ENCODE measurements at regions not wholly inside any gene's neighbourhood (a gene's known extent, or its start where the extent isn't known, plus 50 kb on each side); places are given as distances from the start of the nearest gene placed in this dataset.

- DNase-seq (ENCODE audit: low read depth): no peak
These were observed 510.1 kb upstream of the LARGE1 start for GRCh38 chr22:34430386-34430785.

- DNase-seq (ENCODE audit: low read depth): no peak
These were observed 514.1 kb upstream of the LARGE1 start for GRCh38 chr22:34434371-34434770.

GRCh38 chr22:34437140-34437539, 516.9 kb upstream of the LARGE1 start:
- no peak for DNase-seq (ENCODE audit: low read depth)

GRCh38 chr22:34454598-34454997, 534.3 kb upstream of the LARGE1 start:
- DNase-seq (ENCODE audit: low read depth): no peak

- DNase-seq (ENCODE audit: low read depth): no peak
These were observed 542.5 kb upstream of the LARGE1 start for GRCh38 chr22:34462795-34463194.

GRCh38 chr22:34475886-34476285, 555.6 kb upstream of the LARGE1 start:
- DNase-seq (ENCODE audit: low read depth): no peak

- DNase-seq (ENCODE audit: low read depth): no peak
These were observed 556.5 kb upstream of the LARGE1 start for GRCh38 chr22:34476762-34477161.

- DNase-seq (ENCODE audit: low read depth): no peak
These were observed 560.8 kb upstream of the LARGE1 start for GRCh38 chr22:34481090-34481489.

- no peak for DNase-seq (ENCODE audit: low read depth)
These were observed 566.1 kb upstream of the LARGE1 start for GRCh38 chr22:34486381-34486780.

- DNase-seq (ENCODE audit: low read depth): no peak
These were observed 569.6 kb upstream of the LARGE1 start for GRCh38 chr22:34489861-34490260.

GRCh38 chr22:34490886-34491285, 570.6 kb upstream of the LARGE1 start:
- no peak for DNase-seq (ENCODE audit: low read depth)

GRCh38 chr22:34493486-34493885, 572.5 kb upstream of the ISX start:
- no peak for DNase-seq (ENCODE audit: low read depth)

GRCh38 chr22:34501366-34501965, 564.5 kb upstream of the ISX start:
- no peak for DNase-seq (ENCODE audit: low read depth)

- no peak for DNase-seq (ENCODE audit: low read depth)
These were observed 563.1 kb upstream of the ISX start for GRCh38 chr22:34502821-34503220.

GRCh38 chr22:34508797-34509196, 557.2 kb upstream of the ISX start:
- DNase-seq (ENCODE audit: low read depth): no peak

GRCh38 chr22:34526681-34527080, 539.3 kb upstream of the ISX start:
- DNase-seq (ENCODE audit: low read depth): no peak

GRCh38 chr22:34534101-34534500, 531.9 kb upstream of the ISX start:
- no peak for DNase-seq (ENCODE audit: low read depth)

- DNase-seq (ENCODE audit: low read depth): no peak
These were observed 498.6 kb upstream of the ISX start for GRCh38 chr22:34567367-34567766.

- DNase-seq (ENCODE audit: low read depth): no peak
These were observed 495.6 kb upstream of the ISX start for GRCh38 chr22:34570408-34570807.

- no peak for DNase-seq (ENCODE audit: low read depth)
These were observed 486.4 kb upstream of the ISX start for GRCh38 chr22:34579519-34579918.

- DNase-seq (ENCODE audit: low read depth): no peak
These were observed 478.3 kb upstream of the ISX start for GRCh38 chr22:34587357-34588356.

GRCh38 chr22:34588871-34589545, 476.9 kb upstream of the ISX start:
- DNase-seq (ENCODE audit: low read depth): no peak
